ENCODE measurements at regions not wholly inside any gene's neighbourhood (a gene's known extent, or its start where the extent isn't known, plus 50 kb on each side); places are given as distances from the start of the nearest gene placed in this dataset.

DNA sequence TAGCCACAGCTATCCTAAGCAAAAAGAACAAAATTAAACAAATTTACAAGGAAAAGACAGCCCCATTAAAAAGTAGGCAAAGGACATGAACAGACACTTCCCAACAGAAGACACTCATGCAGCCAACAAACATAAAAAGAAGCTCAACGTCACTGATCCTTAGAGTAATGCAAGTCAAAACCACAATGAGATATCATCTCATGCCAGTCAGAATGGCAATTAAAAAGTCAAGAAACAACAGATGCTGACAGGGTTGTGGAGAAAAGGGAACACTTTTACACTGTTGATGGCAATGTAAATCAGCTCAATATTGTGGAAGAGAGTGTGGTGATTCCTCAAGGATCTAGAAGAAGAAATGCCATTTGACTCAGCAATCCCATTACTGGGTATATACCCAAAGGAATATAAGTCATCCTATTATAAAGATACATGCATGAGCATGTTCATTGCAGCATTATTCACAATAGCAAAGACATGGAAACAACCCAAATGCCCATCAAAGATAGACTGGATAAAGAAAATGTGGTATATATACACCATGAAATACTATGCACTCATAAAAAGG, 163.0 kb upstream of the TET2 start:
- ChIA-PET POLR2A (no interaction called here), CTCF (interaction anchor here (1.0 kb wide), 1 partner anchor 490 kb away, joined by 4 read pairs; the partner anchor contains the start of gene PPA2)
- no peaks in the 10 kb centered on the region for H3K9me3 ChIP-seq (ENCODE audit: control insufficient read depth, insufficient read depth, low read depth, low read length)
- H3K27ac ChIP-seq (ENCODE audit: extremely low read depth, low read depth, low read length): no peak overlapping the region
- H3K4me1 ChIP-seq (ENCODE audit: control insufficient read depth, insufficient read depth, low read length): no peaks in the 10 kb centered on the region
- no peaks in the 10 kb centered on the region for H3K36me3 ChIP-seq (ENCODE audit: control insufficient read depth in 2 of 2, insufficient read depth in 1 of 2, low read length in 2 of 2)
- no peak for TF ChIP-seq ZNF76 (tag by site-specific recombination; IDR thresholded peaks at IDR 0.05; ENCODE audit: borderline replicate concordance, low read depth)
- TF ChIP-seq ZNF37A (tag by site-specific recombination; IDR thresholded peaks at IDR 0.05): no peak
- TF ChIP-seq, protein P1, sequence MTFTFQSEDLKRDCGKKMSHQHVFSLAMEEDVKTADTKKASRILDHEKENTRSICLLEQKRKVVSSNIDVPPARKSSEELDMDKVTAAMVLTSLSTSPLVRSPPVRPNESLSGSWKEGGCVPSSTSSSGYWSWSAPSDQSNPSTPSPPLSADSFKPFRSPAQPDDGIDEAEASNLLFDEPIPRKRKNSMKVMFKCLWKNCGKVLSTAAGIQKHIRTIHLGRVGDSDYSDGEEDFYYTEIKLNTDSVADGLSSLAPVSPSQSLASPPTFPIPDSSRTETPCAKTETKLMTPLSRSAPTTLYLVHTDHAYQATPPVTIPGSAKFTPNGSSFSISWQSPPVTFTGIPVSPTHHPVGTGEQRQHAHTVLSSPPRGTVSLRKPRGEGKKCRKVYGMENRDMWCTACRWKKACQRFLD (tag by site-specific recombination; IDR thresholded peaks at IDR 0.05): no peak
- no peak for TF ChIP-seq IKZF3 (tag by site-specific recombination; IDR thresholded peaks at IDR 0.05)
- no peak for TF ChIP-seq ZFP3 (tag by site-specific recombination; IDR thresholded peaks at IDR 0.05; ENCODE audit: low read depth)
- TF ChIP-seq ZNF248 (tag by site-specific recombination; IDR thresholded peaks at IDR 0.05): no peak
- no peak overlapping the region for H3K4me3 ChIP-seq (ENCODE audit: low read depth, low read length)

DNA sequence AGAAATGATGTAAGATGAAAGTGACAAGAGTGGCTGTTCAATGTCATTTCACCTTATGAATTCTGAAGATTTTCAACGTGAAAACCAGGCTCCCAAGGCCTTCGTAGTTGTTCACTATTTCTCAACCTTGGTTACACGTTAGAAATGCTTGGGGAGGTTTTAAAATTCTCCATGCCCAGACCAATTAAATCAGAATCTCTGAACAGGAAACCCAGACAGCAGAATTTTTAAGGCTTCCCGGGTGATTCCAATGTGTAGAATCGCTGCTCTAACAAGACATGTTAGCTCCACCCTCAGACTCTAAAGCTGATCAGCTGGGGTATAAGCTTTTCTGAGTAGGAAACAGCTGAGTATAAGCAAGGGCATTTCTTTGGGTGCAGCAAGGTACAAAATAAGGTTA, 160.4 kb upstream of the TET2 start:
- Histone ChIP-seq H3K4me1 (ENCODE audit: control insufficient read depth, insufficient read depth, low read length) (no peaks in the 10 kb centered on the region), H3K9me3 (ENCODE audit: control insufficient read depth, insufficient read depth, low read depth, low read length) (no peaks in the 10 kb centered on the region), H3K4me3 (ENCODE audit: low read depth, low read length) (no peak overlapping the region), H3K36me3 (ENCODE audit: control insufficient read depth in 2 of 2, insufficient read depth in 1 of 2, low read length in 2 of 2) (no peaks in the 10 kb centered on the region), H3K27ac (ENCODE audit: extremely low read depth, low read depth, low read length) (no peak overlapping the region)
- POLR2A ChIA-PET: no interaction called here
- CTCF ChIA-PET: no interaction called here
- TF ChIP-seq ZNF214 (tag by site-specific recombination; IDR thresholded peaks at IDR 0.05; ENCODE audit: borderline replicate concordance) (no peak), ZFP37 (tag by site-specific recombination; IDR thresholded peaks at IDR 0.05) (peak; percentile 54; the same call in 1 of the 2 replicates)

DNA sequence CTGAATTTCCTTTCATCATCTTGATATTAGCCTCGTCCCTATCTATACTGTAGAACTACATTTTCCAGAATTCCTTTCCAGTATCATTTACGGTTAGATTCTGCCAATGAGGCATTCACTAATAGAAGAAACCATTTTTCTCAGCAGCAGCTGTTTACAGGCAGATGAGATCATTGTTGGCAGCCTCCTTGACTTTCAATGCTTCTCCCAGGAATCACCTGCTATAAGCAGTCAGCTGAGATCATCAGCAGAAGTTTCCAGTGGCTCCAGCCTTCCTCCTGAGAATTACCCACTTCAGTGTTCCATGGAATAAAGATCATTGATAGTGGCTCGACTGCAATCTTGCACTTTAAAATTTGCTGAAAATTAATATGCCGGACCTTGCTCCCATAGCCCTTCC, 157.3 kb upstream of the TET2 start:
- CTCF ChIA-PET: no interaction called here
- TF ChIP-seq ZNF785 (tag by site-specific recombination; IDR thresholded peaks at IDR 0.05) (no peak), ZNF629 (tag by site-specific recombination; IDR thresholded peaks at IDR 0.05) (0 out of 2 replicates have a peak, but pooled peaks have one; percentile 18), ZNF202 (tag by site-specific recombination; IDR thresholded peaks at IDR 0.05; ENCODE audit: borderline replicate concordance) (no peak), ZFP3 (tag by site-specific recombination; IDR thresholded peaks at IDR 0.05; ENCODE audit: low read depth) (no peak), ZNF10 (tag by site-specific recombination; IDR thresholded peaks at IDR 0.05) (0 out of 2 replicates have a peak, but pooled peaks have one; percentile 28), SCRT2 (tag by site-specific recombination; IDR thresholded peaks at IDR 0.05) (no peak), ZNF394 (tag by site-specific recombination; IDR thresholded peaks at IDR 0.05; ENCODE audit: borderline replicate concordance) (peak; percentile 63; the same call in 1 of the 2 replicates)
- TF ChIP-seq, protein P2, sequence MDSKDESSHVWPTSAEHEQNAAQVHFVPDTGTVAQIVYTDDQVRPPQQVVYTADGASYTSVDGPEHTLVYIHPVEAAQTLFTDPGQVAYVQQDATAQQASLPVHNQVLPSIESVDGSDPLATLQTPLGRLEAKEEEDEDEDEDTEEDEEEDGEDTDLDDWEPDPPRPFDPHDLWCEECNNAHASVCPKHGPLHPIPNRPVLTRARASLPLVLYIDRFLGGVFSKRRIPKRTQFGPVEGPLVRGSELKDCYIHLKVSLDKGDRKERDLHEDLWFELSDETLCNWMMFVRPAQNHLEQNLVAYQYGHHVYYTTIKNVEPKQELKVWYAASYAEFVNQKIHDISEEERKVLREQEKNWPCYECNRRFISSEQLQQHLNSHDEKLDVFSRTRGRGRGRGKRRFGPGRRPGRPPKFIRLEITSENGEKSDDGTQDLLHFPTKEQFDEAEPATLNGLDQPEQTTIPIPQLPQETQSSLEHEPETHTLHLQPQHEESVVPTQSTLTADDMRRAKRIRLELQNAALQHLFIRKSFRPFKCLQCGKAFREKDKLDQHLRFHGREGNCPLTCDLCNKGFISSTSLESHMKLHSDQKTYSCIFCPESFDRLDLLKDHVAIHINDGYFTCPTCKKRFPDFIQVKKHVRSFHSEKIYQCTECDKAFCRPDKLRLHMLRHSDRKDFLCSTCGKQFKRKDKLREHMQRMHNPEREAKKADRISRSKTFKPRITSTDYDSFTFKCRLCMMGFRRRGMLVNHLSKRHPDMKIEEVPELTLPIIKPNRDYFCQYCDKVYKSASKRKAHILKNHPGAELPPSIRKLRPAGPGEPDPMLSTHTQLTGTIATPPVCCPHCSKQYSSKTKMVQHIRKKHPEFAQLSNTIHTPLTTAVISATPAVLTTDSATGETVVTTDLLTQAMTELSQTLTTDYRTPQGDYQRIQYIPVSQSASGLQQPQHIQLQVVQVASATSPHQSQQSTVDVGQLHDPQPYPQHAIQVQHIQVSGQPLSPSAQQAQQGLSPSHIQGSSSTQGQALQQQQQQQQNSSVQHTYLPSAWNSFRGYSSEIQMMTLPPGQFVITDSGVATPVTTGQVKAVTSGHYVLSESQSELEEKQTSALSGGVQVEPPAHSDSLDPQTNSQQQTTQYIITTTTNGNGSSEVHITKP (tag by site-specific recombination; IDR thresholded peaks at IDR 0.05): peak; percentile 82
- TF ChIP-seq, protein P3, sequence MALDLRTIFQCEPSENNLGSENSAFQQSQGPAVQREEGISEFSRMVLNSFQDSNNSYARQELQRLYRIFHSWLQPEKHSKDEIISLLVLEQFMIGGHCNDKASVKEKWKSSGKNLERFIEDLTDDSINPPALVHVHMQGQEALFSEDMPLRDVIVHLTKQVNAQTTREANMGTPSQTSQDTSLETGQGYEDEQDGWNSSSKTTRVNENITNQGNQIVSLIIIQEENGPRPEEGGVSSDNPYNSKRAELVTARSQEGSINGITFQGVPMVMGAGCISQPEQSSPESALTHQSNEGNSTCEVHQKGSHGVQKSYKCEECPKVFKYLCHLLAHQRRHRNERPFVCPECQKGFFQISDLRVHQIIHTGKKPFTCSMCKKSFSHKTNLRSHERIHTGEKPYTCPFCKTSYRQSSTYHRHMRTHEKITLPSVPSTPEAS (tag by site-specific recombination; IDR thresholded peaks at IDR 0.05): no peak
- TF ChIP-seq, protein P4, sequence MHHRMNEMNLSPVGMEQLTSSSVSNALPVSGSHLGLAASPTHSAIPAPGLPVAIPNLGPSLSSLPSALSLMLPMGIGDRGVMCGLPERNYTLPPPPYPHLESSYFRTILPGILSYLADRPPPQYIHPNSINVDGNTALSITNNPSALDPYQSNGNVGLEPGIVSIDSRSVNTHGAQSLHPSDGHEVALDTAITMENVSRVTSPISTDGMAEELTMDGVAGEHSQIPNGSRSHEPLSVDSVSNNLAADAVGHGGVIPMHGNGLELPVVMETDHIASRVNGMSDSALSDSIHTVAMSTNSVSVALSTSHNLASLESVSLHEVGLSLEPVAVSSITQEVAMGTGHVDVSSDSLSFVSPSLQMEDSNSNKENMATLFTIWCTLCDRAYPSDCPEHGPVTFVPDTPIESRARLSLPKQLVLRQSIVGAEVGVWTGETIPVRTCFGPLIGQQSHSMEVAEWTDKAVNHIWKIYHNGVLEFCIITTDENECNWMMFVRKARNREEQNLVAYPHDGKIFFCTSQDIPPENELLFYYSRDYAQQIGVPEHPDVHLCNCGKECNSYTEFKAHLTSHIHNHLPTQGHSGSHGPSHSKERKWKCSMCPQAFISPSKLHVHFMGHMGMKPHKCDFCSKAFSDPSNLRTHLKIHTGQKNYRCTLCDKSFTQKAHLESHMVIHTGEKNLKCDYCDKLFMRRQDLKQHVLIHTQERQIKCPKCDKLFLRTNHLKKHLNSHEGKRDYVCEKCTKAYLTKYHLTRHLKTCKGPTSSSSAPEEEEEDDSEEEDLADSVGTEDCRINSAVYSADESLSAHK (tag by site-specific recombination; IDR thresholded peaks at IDR 0.05): peak; percentile 85
- TF ChIP-seq, protein P5, sequence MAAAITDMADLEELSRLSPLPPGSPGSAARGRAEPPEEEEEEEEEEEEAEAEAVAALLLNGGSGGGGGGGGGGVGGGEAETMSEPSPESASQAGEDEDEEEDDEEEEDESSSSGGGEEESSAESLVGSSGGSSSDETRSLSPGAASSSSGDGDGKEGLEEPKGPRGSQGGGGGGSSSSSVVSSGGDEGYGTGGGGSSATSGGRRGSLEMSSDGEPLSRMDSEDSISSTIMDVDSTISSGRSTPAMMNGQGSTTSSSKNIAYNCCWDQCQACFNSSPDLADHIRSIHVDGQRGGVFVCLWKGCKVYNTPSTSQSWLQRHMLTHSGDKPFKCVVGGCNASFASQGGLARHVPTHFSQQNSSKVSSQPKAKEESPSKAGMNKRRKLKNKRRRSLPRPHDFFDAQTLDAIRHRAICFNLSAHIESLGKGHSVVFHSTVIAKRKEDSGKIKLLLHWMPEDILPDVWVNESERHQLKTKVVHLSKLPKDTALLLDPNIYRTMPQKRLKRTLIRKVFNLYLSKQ (tag by site-specific recombination; IDR thresholded peaks at IDR 0.05; ENCODE audit: borderline replicate concordance): no peak
- TF ChIP-seq, protein P6, sequence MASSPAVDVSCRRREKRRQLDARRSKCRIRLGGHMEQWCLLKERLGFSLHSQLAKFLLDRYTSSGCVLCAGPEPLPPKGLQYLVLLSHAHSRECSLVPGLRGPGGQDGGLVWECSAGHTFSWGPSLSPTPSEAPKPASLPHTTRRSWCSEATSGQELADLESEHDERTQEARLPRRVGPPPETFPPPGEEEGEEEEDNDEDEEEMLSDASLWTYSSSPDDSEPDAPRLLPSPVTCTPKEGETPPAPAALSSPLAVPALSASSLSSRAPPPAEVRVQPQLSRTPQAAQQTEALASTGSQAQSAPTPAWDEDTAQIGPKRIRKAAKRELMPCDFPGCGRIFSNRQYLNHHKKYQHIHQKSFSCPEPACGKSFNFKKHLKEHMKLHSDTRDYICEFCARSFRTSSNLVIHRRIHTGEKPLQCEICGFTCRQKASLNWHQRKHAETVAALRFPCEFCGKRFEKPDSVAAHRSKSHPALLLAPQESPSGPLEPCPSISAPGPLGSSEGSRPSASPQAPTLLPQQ (tag by site-specific recombination; IDR thresholded peaks at IDR 0.05): 0 out of 2 replicates have a peak, but pooled peaks have one; percentile 31

More for the DNA sequence above, 157.3 kb upstream of the TET2 start:
- POLR2A ChIA-PET: no interaction called here
- Histone ChIP-seq H3K4me3 (ENCODE audit: low read depth, low read length) (no peak overlapping the region), H3K36me3 (ENCODE audit: control insufficient read depth in 2 of 2, insufficient read depth in 1 of 2, low read length in 2 of 2) (no peaks in the 10 kb centered on the region), H3K27ac (ENCODE audit: extremely low read depth, low read depth, low read length) (no peak overlapping the region), H3K4me1 (ENCODE audit: control insufficient read depth, insufficient read depth, low read length) (no peaks in the 10 kb centered on the region), H3K9me3 (ENCODE audit: control insufficient read depth, insufficient read depth, low read depth, low read length) (no peaks in the 10 kb centered on the region)

Data from HEK293 (cell line).